GM21367 (cell line): ENCODE measurements at regions not wholly inside any gene's neighbourhood (a gene's known extent, or its start where the extent isn't known, plus 50 kb on each side); places are given as distances from the start of the nearest gene placed in this dataset.

ENCODE experiments used
- ATAC-seq: cut with Tn5 transposase; IDR thresholded peaks from one replicate; pipeline ENCODE4 v1.9.1; 2021; ENCODE audit not compliant: unreplicated experiment

DNA sequence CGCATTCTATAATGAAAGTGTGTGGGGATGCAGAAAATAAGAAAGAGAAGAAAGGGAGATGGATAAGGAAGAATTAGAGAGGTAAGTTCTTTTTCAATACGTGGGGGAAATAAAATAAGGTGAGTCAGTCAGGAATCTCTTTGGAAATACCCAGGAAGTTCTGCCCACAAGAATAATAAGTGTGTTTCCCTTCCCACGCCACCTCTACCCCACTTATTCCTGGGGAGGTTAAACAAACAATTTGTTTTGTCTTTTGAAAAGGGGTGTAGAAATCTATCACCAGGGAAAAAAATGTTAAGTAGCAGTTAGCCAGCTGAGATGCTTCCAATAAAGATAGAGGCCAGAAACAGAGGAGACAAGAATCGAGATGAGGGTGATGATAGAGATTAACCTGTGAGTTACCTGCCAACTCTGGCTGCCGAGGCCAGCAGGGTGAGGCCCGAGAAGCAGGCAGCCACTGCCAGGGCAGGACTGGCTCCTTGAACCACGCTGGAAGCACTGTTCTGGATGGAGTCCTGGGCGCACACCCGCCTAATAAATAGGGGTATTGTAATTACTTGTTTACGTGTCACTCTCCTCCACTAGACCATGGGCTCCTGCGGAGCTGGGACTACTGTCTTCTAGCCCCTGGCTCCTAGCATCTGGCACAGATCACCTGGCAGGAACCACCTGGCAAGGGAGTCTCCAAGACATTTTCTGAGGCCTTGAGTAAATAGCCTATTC is 191.3 kb downstream of the FGFR2 start:
- no peak for ATAC-seq

DNA sequence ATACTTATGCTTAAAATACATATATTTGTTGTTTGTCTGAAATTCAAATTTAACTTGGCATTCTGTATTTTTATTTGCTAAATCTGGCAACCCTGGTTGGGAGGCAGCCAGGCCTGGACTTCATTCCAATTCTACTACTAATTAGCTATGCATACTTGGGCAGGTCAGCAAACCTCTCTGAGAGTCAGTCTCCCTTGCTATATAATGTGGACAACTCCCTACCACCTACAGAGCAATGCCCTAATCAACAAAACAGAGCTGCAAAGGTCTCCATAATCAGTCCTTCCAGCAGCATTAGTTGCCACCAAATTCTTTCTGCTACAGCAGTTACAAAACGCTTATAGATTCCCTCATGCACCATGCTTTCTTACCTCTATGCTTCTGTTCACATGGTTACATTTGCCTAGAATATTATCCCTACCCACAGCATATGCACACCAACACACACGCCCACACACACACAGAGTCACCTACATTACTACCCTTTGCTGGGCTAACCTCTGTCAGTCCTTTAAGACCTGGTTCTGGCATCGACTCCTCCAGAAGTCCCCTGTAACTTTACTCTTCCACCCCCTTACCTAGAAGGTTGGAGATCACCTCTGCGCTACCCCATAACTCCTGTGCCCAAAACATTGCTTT is 188.7 kb downstream of the FGFR2 start:
- no peak for ATAC-seq

DNA sequence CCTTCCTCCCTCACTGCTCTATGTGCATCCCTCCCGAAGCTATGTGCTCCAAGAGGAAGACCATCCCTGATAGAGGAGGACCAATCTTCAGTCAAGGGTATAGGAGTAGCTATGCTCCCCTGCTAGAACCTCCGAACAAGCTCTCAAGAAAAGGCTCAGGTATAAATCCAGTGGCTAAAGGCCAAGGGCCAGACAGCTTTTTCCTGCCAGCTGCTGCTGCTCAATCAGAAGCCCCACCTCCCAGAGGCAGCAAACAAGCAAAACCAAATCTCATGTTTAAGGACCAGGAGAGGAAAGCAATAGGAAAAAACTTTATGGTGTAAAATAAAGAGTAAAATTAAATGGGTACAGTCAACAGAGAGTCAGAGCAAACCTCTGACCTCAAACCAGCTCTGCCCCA is 187.2 kb downstream of the FGFR2 start:
- ATAC-seq = no peak

DNA sequence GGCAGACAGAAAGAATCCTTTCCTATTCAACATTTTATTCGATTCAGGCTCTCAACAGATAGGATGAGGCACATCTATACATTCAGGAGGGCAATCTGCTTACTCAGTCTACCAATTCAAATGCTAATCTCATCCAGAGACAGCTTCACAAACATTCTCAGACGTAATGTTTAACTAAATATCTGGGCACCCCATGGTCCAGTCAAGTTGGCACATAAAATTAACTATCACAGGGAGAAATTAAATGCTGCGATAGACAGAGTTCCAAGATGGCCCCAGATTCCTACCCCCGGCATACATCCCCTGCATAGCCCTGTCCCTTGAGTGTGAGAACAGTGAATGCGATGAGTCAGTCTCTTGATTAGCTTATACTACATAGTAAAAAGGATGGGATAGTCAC is 184.3 kb downstream of the FGFR2 start:
- no peak for ATAC-seq

DNA sequence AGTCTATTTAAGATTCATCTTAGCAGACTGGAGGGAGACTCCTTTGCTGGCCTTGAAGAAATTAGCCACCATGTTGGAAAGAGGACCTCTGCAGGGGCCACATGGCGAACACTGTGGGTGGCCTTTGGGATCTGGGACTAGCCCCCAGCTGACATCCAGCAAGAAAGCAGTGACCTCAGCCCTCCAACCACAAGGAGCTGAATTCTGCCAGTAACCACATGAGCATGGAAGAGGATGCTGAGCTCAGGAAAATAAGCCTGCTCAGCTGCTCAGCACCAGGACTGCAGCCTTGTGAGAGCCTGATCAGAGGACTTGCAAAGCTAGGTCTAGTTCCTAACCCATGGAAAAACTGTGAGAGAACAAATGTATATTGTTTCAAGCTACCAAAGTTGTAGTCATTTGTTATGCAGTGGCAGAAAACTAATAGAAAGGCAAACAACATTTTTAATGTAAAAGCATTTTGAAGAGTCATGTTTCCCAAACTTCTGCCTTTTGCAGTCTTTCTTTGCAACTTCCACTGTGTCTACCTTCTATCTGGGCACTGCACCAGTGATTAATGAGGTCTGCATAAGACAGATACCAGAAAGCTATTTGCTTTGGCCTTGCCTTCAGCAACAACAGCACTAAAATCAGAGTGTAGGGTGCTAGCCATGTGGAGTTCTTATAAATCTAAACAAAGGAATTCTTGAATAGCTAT is 183.7 kb downstream of the FGFR2 start:
- no peak for ATAC-seq

DNA sequence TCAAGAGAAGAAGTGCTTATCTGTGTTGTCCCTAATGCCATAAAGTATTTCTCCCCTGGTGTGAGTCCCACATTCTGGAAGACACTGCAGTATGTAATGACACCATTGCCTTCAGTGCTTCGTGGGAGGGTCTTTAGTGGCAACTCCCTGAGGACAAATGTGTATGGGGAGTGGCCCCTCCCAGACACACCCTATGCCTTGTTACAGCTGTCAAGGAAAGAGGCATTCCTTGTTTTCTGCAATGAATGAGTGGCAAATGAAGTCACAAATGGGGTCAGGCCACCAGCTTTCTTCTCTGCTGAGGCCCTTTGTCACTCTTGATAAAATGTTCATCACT is 183.2 kb downstream of the FGFR2 start:
- no peak for ATAC-seq

DNA sequence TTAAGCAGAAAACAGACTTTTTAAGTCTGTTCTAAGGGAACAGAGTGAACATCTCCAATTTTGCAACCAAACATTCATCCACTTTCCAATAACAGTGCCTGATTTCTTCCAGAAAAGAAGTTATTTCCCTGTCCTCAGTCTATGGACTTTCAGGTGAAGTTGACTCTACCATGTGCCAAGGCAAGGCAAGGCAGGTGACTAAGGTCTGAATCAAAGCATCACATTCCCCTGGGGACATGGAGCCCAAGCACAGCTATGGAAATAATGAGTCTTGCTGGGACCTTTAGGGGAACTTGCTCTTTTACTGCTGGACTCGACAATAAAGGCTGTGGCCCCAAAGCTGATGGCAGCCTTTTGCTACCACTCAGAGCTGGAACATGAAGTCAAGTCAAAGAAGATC is 182.2 kb downstream of the FGFR2 start:
- ATAC-seq = no peak

DNA sequence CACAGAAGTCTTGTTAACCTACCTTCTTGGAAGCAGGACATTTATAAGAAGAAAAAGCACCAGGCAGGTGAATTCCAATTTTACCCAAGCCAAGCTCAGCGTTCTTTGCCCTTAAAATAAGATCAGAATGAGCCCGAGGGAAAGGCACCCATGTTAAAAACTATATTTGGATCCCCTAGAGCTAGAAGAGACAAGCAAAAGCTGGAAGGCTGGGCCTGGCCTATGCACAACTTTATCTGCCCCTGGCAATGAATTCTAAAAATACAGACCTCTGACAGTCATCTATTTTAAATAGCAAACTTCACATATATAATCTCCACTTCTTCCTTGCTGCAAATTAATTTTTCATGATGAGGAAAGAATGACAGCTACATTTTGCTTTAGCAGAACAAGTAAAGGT is 180.9 kb downstream of the FGFR2 start:
- no peak for ATAC-seq

DNA sequence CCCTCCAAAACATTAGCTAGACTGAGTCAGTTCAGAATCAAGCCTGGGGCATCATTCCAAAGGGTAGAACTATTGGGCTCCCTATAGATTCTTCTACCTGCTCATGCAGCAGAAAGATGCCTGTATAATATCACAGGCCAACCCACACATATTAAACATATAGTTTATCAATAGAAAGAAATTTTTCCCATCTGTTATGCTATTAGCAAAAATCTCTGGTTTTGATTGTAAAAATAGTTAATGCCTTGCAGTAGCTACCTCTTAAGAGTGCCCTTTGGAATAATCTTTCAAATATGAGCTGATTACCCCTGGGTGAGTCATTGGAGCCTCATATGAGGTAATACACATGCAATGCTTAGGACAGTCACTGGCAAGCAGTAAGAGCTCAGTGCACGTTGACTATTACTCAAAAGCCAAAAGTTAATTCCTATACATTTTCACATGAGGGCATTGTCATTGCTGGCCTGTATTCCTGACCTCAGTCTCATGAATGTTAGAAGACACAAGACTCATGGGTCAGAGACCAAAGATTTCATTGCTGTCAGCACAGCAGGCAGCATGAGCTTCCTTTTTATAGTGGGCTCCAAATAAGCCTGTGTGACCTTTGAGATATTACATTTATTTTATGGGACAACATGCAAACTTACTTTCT is 180.0 kb downstream of the FGFR2 start:
- ATAC-seq = no peak

DNA sequence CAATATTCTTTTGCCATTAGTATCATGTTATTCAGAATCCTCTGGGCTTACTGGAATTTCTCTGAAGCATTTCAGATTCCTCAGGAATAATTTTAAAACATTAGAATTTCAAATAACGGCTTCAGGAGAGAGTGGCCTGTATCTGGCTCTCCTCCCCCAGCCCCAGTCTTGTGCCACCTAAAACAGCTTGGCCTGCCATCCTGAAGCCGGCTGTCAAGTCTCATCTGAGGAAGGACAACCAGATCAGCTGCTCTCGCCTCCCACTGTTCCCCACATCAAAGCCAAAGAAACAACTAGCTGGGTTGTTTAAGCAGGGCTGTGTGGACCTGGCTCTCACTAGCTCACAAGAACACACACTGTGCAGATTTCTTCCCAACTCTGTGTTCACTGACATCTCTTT is 178.2 kb downstream of the FGFR2 start:
- ATAC-seq = no peak

DNA sequence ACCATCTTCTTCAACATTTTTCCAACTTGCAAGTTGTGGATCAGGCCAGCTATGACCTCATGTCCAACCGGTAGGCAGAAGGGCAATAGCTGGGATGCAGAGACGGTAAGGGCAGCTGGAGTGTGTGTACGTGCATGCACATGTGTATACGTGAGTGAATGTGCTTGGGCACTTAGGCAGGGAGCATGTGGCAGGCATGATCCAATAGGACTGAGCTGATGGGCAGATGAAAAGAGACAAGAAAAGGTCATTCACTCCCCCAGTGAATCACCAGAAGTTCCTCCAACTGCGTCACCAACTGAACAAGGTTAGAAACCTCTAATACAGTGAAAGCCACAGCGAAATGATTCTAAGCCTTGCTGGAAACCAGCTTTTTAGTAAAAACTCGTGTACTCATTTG is 176.1 kb downstream of the FGFR2 start:
- no peak for ATAC-seq

DNA sequence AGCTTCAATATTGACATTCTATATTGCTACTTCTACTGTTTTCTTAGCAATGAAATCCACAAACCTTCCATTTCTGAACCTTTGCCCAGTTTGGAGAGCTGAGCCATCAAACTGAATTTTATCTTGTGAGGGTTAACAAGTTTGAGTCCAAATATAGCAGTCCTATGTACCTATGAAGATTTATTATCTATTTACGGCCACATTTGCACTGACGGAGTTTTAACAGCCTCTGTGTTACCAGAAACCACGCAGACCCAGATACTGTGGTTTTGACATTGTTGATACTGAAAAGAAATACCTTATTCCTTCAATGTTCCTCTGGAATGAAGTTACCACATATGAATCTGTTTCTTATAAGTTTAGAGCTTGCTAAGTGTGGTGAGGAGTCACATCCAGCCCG is 172.6 kb downstream of the FGFR2 start:
- ATAC-seq = no peak

DNA sequence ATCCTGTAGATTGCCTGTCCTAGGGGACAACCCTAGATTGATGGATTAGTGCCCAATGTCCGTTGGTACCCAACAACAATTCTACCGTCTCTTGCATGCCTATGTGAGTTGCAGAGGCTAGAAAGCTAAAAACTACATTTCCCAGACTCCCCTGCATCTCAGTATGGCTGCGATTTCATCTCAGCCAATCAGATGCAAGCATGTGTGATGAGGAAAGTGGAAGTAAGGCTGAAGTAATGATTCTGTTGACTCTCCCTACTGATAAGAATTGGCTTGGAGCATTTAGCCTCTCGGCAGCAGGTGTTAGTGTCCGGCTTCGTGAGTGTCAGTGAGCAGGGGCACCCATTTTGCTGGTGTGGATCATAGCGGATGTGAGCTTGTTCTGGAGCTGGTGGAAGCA is 171.9 kb downstream of the FGFR2 start:
- no peak for ATAC-seq
